ENCODE measurements at regions not wholly inside any gene's neighbourhood (a gene's known extent, or its start where the extent isn't known, plus 50 kb on each side); places are given as distances from the start of the nearest gene placed in this dataset.

GRCh38 chr21:41624674-41625310 lies 116.8 kb upstream of the TMPRSS2 start:
- TF ChIP-seq CTCF (IDR thresholded peaks at IDR 0.05) (no peak), POLR2A (IDR thresholded peaks at IDR 0.05) (no peak)

All from vagina (tissue), 2 donors.